DOHH2 (cell line): ENCODE measurements at regions not wholly inside any gene's neighbourhood (a gene's known extent, or its start where the extent isn't known, plus 50 kb on each side); places are given as distances from the start of the nearest gene placed in this dataset.

ENCODE experiments used
- H3F3A ChIP-seq: fragments of 200-600 bp; sonication (generic), shearing (Covaris generic); 2 replicates; pipeline ENCODE4 v1.6.0; 2016; ENCODE audit warnings: antibody characterized with exemption, mild to moderate bottlenecking; ENCODE audit not compliant: control insufficient read depth, insufficient read depth
- H3K27ac ChIP-seq: fragments of 200-600 bp; sonication (generic); 2 replicates; pipeline ENCODE4 v1.5.1; 2014; ENCODE audit warnings: low read depth, mild to moderate bottlenecking, low read length, moderate library complexity
- H3K27me3 ChIP-seq: fragments of 200-600 bp; sonication (generic); 2 replicates; pipeline ENCODE4 v1.6.1; 2014; ENCODE audit warnings: mild to moderate bottlenecking, low read length, mixed read lengths; ENCODE audit not compliant: control insufficient read depth
- H3K36me3 ChIP-seq: fragments of 200-600 bp; sonication (generic); 2 replicates; pipeline ENCODE4 v1.6.1; 2014; ENCODE audit warnings: mild to moderate bottlenecking, low read length, moderate library complexity, mixed read lengths; ENCODE audit not compliant: control insufficient read depth
- H3K4me1 ChIP-seq: fragments of 200-600 bp; sonication (generic); 2 replicates; pipeline ENCODE4 v1.6.1; 2014; ENCODE audit warnings: mild to moderate bottlenecking, low read length, mixed read lengths; ENCODE audit not compliant: control insufficient read depth
- H3K4me2 ChIP-seq: fragments of 200-600 bp; sonication (generic); 2 replicates; pipeline ENCODE4 v1.6.0; 2014; ENCODE audit warnings: mild to moderate bottlenecking, low read length, moderate library complexity
- H3K4me3 ChIP-seq: fragments of 200-600 bp; sonication (generic); 2 replicates; pipeline ENCODE4 v1.5.1; 2014; ENCODE audit warnings: mild to moderate bottlenecking, low read length, mixed read lengths
- H3K79me2 ChIP-seq: fragments of 200-600 bp; sonication (generic); 2 replicates; pipeline ENCODE4 v1.6.1; 2014; ENCODE audit warnings: mild to moderate bottlenecking, low read length, mixed read lengths; ENCODE audit not compliant: control insufficient read depth
- H3K9me2 ChIP-seq: fragments of 200-600 bp; sonication (generic); replicated peaks from 2 replicates; pipeline ENCODE4 v1.6.1; 2014; ENCODE audit warnings: mild to moderate bottlenecking, low read length, mixed read lengths; ENCODE audit not compliant: control insufficient read depth
- H3K9me3 ChIP-seq: fragments of 200-600 bp; sonication (generic); 2 replicates; pipeline ENCODE4 v1.6.1; 2014; ENCODE audit warnings: antibody characterized with exemption, low read length, mixed read lengths; ENCODE audit not compliant: control insufficient read depth, insufficient read depth
- H4K20me1 ChIP-seq: fragments of 200-600 bp; sonication (generic); 2 replicates; pipeline ENCODE4 v1.6.0; 2014; ENCODE audit warnings: low read depth, mild to moderate bottlenecking, antibody characterized with exemption, low read length, moderate library complexity; ENCODE audit not compliant: control insufficient read depth, insufficient read depth
- CTCF ChIP-seq: fragments of 200-600 bp; sonication (generic); IDR thresholded peaks from one replicate; pipeline ENCODE4 v1.5.1; 2014; ENCODE audit warnings: antibody characterized with exemption, mild to moderate bottlenecking, low read depth, low read length; ENCODE audit not compliant: poor library complexity, severe bottlenecking
- EZH2phosphoT487 ChIP-seq: fragments of 200-600 bp; sonication (generic); IDR thresholded peaks from 2 replicates; pipeline ENCODE4 v1.6.1; 2017; ENCODE audit warnings: borderline replicate concordance, mild to moderate bottlenecking, antibody characterized with exemption, low read length, moderate library complexity, mixed read lengths

GRCh38 chrX:13179100-13179499 is 134.7 kb upstream of the FAM9C start:
- no peak overlapping the region for H3K4me2 ChIP-seq
- H4K20me1 ChIP-seq = no peaks in the 10 kb centered on the region
- H3K36me3 ChIP-seq = no peaks in the 10 kb centered on the region
- TF ChIP-seq EZH2phosphoT487 (no peak), CTCF (no peak)
- no peaks in the 10 kb centered on the region for H3K27me3 ChIP-seq
- no peaks in the 10 kb centered on the region for H3K4me1 ChIP-seq
- no peak overlapping the region for H3K4me3 ChIP-seq
- no peaks in the 10 kb centered on the region for H3K9me2 ChIP-seq
- no peak overlapping the region for H3K27ac ChIP-seq
- no peaks in the 10 kb centered on the region for H3K79me2 ChIP-seq
- no peaks in the 10 kb centered on the region for H3K9me3 ChIP-seq
- H3F3A ChIP-seq = no peaks in the 10 kb centered on the region

GRCh38 chrX:13177921-13178566 is 133.6 kb upstream of the FAM9C start:
- Histone ChIP-seq H3K4me1 (no peaks in the 10 kb centered on the region), H3K27ac (no peak overlapping the region), H3F3A (no peaks in the 10 kb centered on the region), H3K9me3 (no peaks in the 10 kb centered on the region), H3K79me2 (no peaks in the 10 kb centered on the region), H3K4me2 (no peak overlapping the region), H4K20me1 (no peaks in the 10 kb centered on the region), H3K9me2 (no peaks in the 10 kb centered on the region), H3K36me3 (no peaks in the 10 kb centered on the region), H3K27me3 (no peaks in the 10 kb centered on the region), H3K4me3 (no peak overlapping the region)
- TF ChIP-seq EZH2phosphoT487 (no peak), CTCF (no peak)

- Histone ChIP-seq H3K27ac (no peak overlapping the region), H3K4me3 (no peak overlapping the region), H3K79me2 (no peaks in the 10 kb centered on the region), H3K4me1 (no peaks in the 10 kb centered on the region), H3K9me3 (no peaks in the 10 kb centered on the region), H3K27me3 (no peaks in the 10 kb centered on the region), H3K9me2 (no peaks in the 10 kb centered on the region), H3F3A (no peaks in the 10 kb centered on the region), H4K20me1 (no peaks in the 10 kb centered on the region), H3K4me2 (no peak overlapping the region), H3K36me3 (no peaks in the 10 kb centered on the region)
- TF ChIP-seq EZH2phosphoT487 (no peak), CTCF (no peak)
These were observed 130.6 kb upstream of the FAM9C start for GRCh38 chrX:13175056-13175455.
